IMR-90 (cell line): ENCODE measurements at regions not wholly inside any gene's neighbourhood (a gene's known extent, or its start where the extent isn't known, plus 50 kb on each side); places are given as distances from the start of the nearest gene placed in this dataset.

Experiments
- ATAC-seq: fragments of 200-7000 bp; cut with Tn5 transposase; 2 replicates; pipeline ENCODE4 v1.9.1; 2020; ENCODE audit warnings: low read depth, mild to moderate bottlenecking, moderate library complexity
- BruUV-seq: library from RNA; stranded (reverse); fragments of 400-500 nt; replicated peaks from 2 replicates; lab custom pipeline; 2021; lab: Mats Ljungman, UMichigan
- CTCF ChIA-PET: fragments of 300-600 bp; formaldehyde crosslinking; extraction: SDS; loops from one replicate; lab custom pipeline; 2021; ENCODE audit warnings: antibody characterized with exemption; lab: Yijun Ruan, JAX
- POLR2A ChIA-PET: fragments of 300-600 bp; sonication (Branson Sonifier 250); formaldehyde crosslinking; loops from one replicate; lab custom pipeline; 2022; ENCODE audit warnings: antibody characterized with exemption; ENCODE audit not compliant: unreplicated experiment; lab: Charles Lee
- DNase-seq: peaks from one replicate; pipeline ENCODE4 v3.0.0; 2013
- H2AFZ ChIP-seq: replicated peaks from 2 replicates; pipeline ENCODE3; 2013; ENCODE audit warnings: low read length, mild to moderate bottlenecking; ENCODE audit not compliant: poor library complexity
- H2AK5ac ChIP-seq: 2 replicates; pipeline ENCODE4 v1.6.1; 2013; ENCODE audit warnings: low read depth, low read length, inconsistent platforms
- H2AK9ac ChIP-seq: replicated peaks from 2 replicates; pipeline ENCODE3; 2013; ENCODE audit warnings: mild to moderate bottlenecking, low read depth, low read length, moderate library complexity; ENCODE audit not compliant: poor library complexity
- H2BK120ac ChIP-seq: 2 replicates; pipeline ENCODE4 v1.6.1; 2013; ENCODE audit warnings: low read depth, low read length, inconsistent platforms
- H2BK15ac ChIP-seq: 3 replicates; pipeline ENCODE4 v1.6.1; 2013; ENCODE audit warnings: low read depth, low read length, inconsistent platforms
- H2BK20ac ChIP-seq: 2 replicates; pipeline ENCODE4 v1.6.1; 2013; ENCODE audit warnings: low read depth, mild to moderate bottlenecking, inconsistent platforms, low read length, moderate library complexity
- H2BK5ac ChIP-seq: 2 replicates; pipeline ENCODE4 v1.6.1; 2013; ENCODE audit warnings: mild to moderate bottlenecking, low read depth, low read length, inconsistent platforms; ENCODE audit not compliant: poor library complexity, severe bottlenecking
- H3K14ac ChIP-seq: replicated peaks from 2 replicates; pipeline ENCODE4 v1.6.1; 2013; ENCODE audit warnings: low read depth, low read length, inconsistent platforms
- H3K18ac ChIP-seq: 2 replicates; pipeline ENCODE4 v1.6.1; 2013; ENCODE audit warnings: low read depth, low read length, control low read depth
- H3K23ac ChIP-seq: 2 replicates; pipeline ENCODE4 v1.6.1; 2013; ENCODE audit warnings: low read depth, low read length, inconsistent platforms
- H3K27ac ChIP-seq: 2 replicates; pipeline ENCODE4 v1.5.1; 2013; ENCODE audit warnings: mild to moderate bottlenecking, control low read depth, low read length; ENCODE audit not compliant: insufficient read depth
- H3K27me3 ChIP-seq: 2 replicates; pipeline ENCODE4 v1.6.1; 2013; ENCODE audit warnings: low read length; ENCODE audit not compliant: control insufficient read depth, insufficient read depth
- H3K36me3 ChIP-seq: 2 replicates; pipeline ENCODE4 v1.6.1; 2013; ENCODE audit warnings: low read length, mixed read lengths; ENCODE audit not compliant: control insufficient read depth, insufficient read depth
- H3K4ac ChIP-seq: 2 replicates; pipeline ENCODE4 v1.6.1; 2013; ENCODE audit warnings: low read depth, low read length, inconsistent platforms
- H3K4me1 ChIP-seq: 2 replicates; pipeline ENCODE4 v1.6.1; 2013; ENCODE audit warnings: low read length, mixed read lengths; ENCODE audit not compliant: control insufficient read depth, insufficient read depth
- H3K4me2 ChIP-seq: 2 replicates; pipeline ENCODE4 v1.6.1; 2013; ENCODE audit warnings: low read depth, mild to moderate bottlenecking, control low read depth, low read length, moderate library complexity
- H3K4me3 ChIP-seq: 2 replicates; pipeline ENCODE4 v1.5.1; 2013; ENCODE audit warnings: low read depth, mild to moderate bottlenecking, control low read depth, low read length, moderate library complexity; ENCODE audit not compliant: insufficient read depth
- H3K56ac ChIP-seq: 2 replicates; pipeline ENCODE4 v1.6.1; 2013; ENCODE audit warnings: low read length, inconsistent platforms; ENCODE audit not compliant: insufficient read depth; ENCODE audit errors: extremely low read depth
- H3K79me1 ChIP-seq, 2 experiments: 2 replicates each; pipeline ENCODE4 v1.6.1; 2013; ENCODE audit warnings: low read length in 2 of 2, inconsistent platforms in 1 of 2, low read depth in 1 of 2
- H3K9ac ChIP-seq: 2 replicates; pipeline ENCODE4 v1.6.1; 2013; ENCODE audit warnings: low read depth, low read length, control low read depth
- H3K9me1 ChIP-seq: 2 replicates; pipeline ENCODE4 v1.6.1; 2013; ENCODE audit warnings: low read length, inconsistent platforms; ENCODE audit not compliant: insufficient read depth
- H3K9me3 ChIP-seq: 2 replicates; pipeline ENCODE4 v1.6.1; 2013; ENCODE audit warnings: low read length; ENCODE audit not compliant: control insufficient read depth, insufficient read depth
- H4K20me1 ChIP-seq: 2 replicates; pipeline ENCODE4 v1.6.1; 2013; ENCODE audit warnings: low read length, inconsistent platforms; ENCODE audit not compliant: insufficient read depth
- H4K5ac ChIP-seq: 2 replicates; pipeline ENCODE4 v1.6.1; 2013; ENCODE audit warnings: mild to moderate bottlenecking, low read depth, low read length, control low read depth
- H4K8ac ChIP-seq, 2 experiments: 2 replicates each; pipeline ENCODE4 v1.6.1; 2013; ENCODE audit warnings: low read depth in 2 of 2, low read length in 2 of 2, control low read depth in 1 of 2, inconsistent platforms in 1 of 2
- H4K91ac ChIP-seq: 2 replicates; pipeline ENCODE4 v1.6.1; 2013; ENCODE audit warnings: low read depth, low read length, inconsistent platforms; ENCODE audit not compliant: insufficient read depth
- CHD1 ChIP-seq: IDR thresholded peaks from 2 replicates; pipeline ENCODE4 v1.6.1; 2012; ENCODE audit warnings: low read depth, low read length, improper control_type of control experiment
- FOS ChIP-seq: fragments of 150-350 bp; IDR thresholded peaks from 2 replicates; pipeline ENCODE4 v1.6.1; 2016; ENCODE audit warnings: low read depth, low read length
- MAFK ChIP-seq: IDR thresholded peaks from 2 replicates; pipeline ENCODE4 v1.6.1; 2012; ENCODE audit warnings: low read depth, low read length, improper control_type of control experiment
- WGBS, 2 experiments: methylation state at CpG; one replicate each; pipeline versions ENCODE4 v1.1.5 to v1.1.7; 2013; ENCODE audit warnings: missing lambda C conversion rate in 2 of 2; ENCODE audit not compliant: insufficient read length in 1 of 2; ENCODE audit errors: extremely low coverage in 2 of 2; 5-methylcytosine and 5-hydroxymethylcytosine counted together
- dilution Hi-C: fragments of 300-500 bp; cut with HindIII; formaldehyde crosslinking; loops from one replicate; pipeline ENCODE4 v1.14.3; 2018; ENCODE audit warnings: low sequenced_read_pairs; ENCODE audit not compliant: unreplicated experiment
- in situ Hi-C: fragments of 300-500 bp; cut with MboI; formaldehyde crosslinking; loops from 3 replicates; pipeline ENCODE4 v1.14.3; 2019; ENCODE audit warnings: low sequenced_read_pairs, inconsistent platforms, mixed read lengths
- intact Hi-C: fragments of 100-400 bp; cut with micrococcal nuclease; formaldehyde crosslinking; loops from 2 replicates; pipeline ENCODE4 v1.10.0; 2022

- H3K27ac ChIP-seq = no peak overlapping the region
- no peak overlapping the region for H3K14ac ChIP-seq
- in situ Hi-C loops (no loop called here), intact Hi-C loops (no loop called here), dilution Hi-C loops (no loop called here)
- no peaks in the 10 kb centered on the region for H3K9me3 ChIP-seq
- H3K36me3 ChIP-seq = no peaks in the 10 kb centered on the region
- no peak overlapping the region for H3K56ac ChIP-seq
- TF ChIP-seq FOS (peak; percentile 37; the same call in 1 of the 2 replicates), CHD1 (no peak), MAFK (no peak)
- no peak overlapping the region for H2AFZ ChIP-seq
- no peaks in the 10 kb centered on the region for H4K20me1 ChIP-seq
- no peak overlapping the region for H4K91ac ChIP-seq
- no peak overlapping the region; the same call in 1 of the 2 replicates for H3K4ac ChIP-seq
- no peak overlapping the region for H2AK5ac ChIP-seq
- H4K8ac ChIP-seq = peak overlapping the region in 1 of 2 experiments; percentile 40; a peak in 1 of 4 replicates
- WGBS, 2 experiments = no CpG with 5 or more reads among the region's 3 CpGs
- no peaks in the 10 kb centered on the region for H3K79me1 ChIP-seq
- H3K9me1 ChIP-seq = no peaks in the 10 kb centered on the region
- DNase-seq (peak; percentile 89), ATAC-seq (peak; percentile 86)
- H3K4me2 ChIP-seq = peak overlapping the region; percentile 72
- no peaks in the 10 kb centered on the region for H3K27me3 ChIP-seq
- peak overlapping the region; percentile 56; the same call in 1 of the 2 replicates for H2BK20ac ChIP-seq
- peak overlapping the region; percentile 34; the same call in 1 of the 2 replicates for H3K18ac ChIP-seq
- no peak overlapping the region for H2BK15ac ChIP-seq
- H2AK9ac ChIP-seq = no peak overlapping the region
- no peak overlapping the region; the same call in 1 of the 2 replicates for H3K23ac ChIP-seq
- peak overlapping the region; percentile 89 for H2BK5ac ChIP-seq
- H3K9ac ChIP-seq = no peak overlapping the region
- no peak overlapping the region for H4K5ac ChIP-seq
- no peak overlapping the region for H3K4me3 ChIP-seq
- peak overlapping the region; percentile 75; the same call in 1 of the 2 replicates for H2BK120ac ChIP-seq
- no peaks in the 10 kb centered on the region; the same call in 1 of the 2 replicates for H3K4me1 ChIP-seq
- BruUV-seq = no TSS peak
- ChIA-PET POLR2A (no interaction called here), CTCF (no interaction called here)
These were observed 1016.1 kb downstream of the KCNT2 start for GRCh38 chr1:195591917-195592672.
